ENCODE measurements at regions not wholly inside any gene's neighbourhood (a gene's known extent, or its start where the extent isn't known, plus 50 kb on each side); places are given as distances from the start of the nearest gene placed in this dataset.

DNA sequence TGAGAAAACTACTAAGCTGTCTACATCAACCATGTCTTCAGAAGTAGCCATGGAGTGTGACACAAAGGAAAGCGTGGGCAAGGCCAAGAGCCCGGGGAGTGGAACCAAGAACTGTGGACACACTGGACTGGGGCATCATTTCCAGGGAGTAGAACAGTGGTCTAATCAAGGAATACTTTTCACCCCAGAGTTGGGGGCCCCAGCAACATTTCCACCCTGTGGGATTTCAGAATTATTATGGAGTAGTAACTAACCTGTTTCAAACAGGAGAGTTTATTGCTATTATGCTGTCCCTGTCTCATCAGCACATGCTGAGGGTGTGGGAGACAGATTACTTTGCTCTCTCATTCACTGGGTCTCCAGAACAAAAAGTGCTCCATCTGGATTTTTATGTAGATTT is 58.0 kb upstream of the FSTL4 start:
- Histone ChIP-seq H3K36me3 (replicated peaks) (no peaks in the 10 kb centered on the region), H3K27ac (no peak overlapping the region), H3K4me3 (ENCODE audit: low read depth, low read length) (no peak overlapping the region), H3K27me3 (replicated peaks) (no peaks in the 10 kb centered on the region)
- no peak for DNase-seq
- in situ Hi-C loops (cut with HindIII; ENCODE audit: low pct_ligation_motif_present, low sequenced_read_pairs) = no loop called here
- TF ChIP-seq, protein P1, sequence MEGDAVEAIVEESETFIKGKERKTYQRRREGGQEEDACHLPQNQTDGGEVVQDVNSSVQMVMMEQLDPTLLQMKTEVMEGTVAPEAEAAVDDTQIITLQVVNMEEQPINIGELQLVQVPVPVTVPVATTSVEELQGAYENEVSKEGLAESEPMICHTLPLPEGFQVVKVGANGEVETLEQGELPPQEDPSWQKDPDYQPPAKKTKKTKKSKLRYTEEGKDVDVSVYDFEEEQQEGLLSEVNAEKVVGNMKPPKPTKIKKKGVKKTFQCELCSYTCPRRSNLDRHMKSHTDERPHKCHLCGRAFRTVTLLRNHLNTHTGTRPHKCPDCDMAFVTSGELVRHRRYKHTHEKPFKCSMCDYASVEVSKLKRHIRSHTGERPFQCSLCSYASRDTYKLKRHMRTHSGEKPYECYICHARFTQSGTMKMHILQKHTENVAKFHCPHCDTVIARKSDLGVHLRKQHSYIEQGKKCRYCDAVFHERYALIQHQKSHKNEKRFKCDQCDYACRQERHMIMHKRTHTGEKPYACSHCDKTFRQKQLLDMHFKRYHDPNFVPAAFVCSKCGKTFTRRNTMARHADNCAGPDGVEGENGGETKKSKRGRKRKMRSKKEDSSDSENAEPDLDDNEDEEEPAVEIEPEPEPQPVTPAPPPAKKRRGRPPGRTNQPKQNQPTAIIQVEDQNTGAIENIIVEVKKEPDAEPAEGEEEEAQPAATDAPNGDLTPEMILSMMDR (IDR thresholded peaks at IDR 0.05; ENCODE audit: low read depth, low read length, missing control alignments) = no peak

DNA sequence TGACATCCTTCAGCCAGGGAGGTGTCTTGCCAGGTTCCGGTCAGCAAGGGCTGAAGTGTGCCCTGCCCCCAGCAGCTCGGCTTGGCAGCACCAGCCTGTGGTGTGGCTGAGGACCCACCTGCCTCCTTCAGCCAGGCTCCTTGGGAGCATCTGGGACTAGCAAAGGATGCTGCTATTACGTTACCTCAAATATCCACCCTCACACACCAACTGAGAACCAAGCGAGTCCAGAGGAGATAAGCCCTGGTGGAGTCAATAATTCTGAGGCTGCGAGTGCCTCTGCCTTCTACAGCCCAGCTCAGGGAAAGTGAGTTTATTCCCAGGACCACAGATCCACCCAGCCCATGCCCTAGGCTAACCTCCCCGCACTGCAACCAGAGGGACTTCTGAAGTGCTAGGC is 57.1 kb upstream of the FSTL4 start:
- DNase-seq = no peak
- no peaks in the 10 kb centered on the region for H3K27me3 ChIP-seq (replicated peaks)
- H3K36me3 ChIP-seq (replicated peaks) = no peaks in the 10 kb centered on the region
- H3K4me3 ChIP-seq (ENCODE audit: low read depth, low read length) = no peak overlapping the region
- TF ChIP-seq, protein P1 (IDR thresholded peaks at IDR 0.05; ENCODE audit: low read depth, low read length, missing control alignments) = no peak
- in situ Hi-C loops (cut with HindIII; ENCODE audit: low pct_ligation_motif_present, low sequenced_read_pairs) = no loop called here
- no peak overlapping the region for H3K27ac ChIP-seq

DNA sequence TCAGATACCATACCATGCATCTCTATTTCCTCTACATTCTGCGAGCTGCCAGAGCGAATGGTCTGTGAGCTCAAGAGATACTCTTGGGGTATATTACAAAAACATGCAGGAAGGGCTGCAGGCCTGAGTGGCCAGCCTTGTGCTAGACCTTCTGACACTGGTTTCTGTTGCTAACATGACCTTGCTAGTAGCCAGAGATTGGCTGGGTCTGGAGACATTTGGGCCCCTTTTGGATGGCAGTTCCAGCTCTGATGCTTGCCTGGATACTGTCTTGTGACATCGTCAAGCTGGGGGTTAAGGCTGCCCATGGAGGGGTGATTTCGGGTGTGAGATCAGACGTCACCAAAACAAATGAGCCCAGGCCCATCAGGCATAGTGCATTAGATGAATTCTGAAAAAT is 56.1 kb upstream of the FSTL4 start:
- TF ChIP-seq, protein P1 (IDR thresholded peaks at IDR 0.05; ENCODE audit: low read depth, low read length, missing control alignments) = no peak
- Histone ChIP-seq H3K36me3 (replicated peaks) (no peaks in the 10 kb centered on the region), H3K27ac (no peak overlapping the region), H3K27me3 (replicated peaks) (no peaks in the 10 kb centered on the region), H3K4me3 (ENCODE audit: low read depth, low read length) (no peak overlapping the region)
- in situ Hi-C loops (cut with HindIII; ENCODE audit: low pct_ligation_motif_present, low sequenced_read_pairs) = no loop called here
- DNase-seq = no peak

DNA sequence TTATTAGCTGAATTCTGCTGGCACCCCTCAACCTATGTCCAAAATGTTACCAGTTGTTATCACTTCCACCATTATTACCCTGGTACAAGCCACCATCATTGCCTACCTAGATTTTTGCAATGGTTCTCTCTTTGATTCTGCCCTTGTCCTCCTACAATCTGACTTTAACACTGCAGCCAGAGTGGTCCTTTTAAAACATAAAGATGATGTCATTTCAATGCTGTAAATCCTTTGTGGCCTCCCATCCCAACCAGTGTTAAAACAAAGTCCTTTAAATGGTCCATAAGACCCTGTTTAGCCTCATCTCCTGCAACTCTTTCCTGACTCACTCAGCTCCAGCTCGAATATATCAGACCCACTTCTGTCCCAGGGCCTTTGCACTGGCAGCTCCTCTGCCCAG is 54.9 kb upstream of the FSTL4 start:
- TF ChIP-seq, protein P1 (IDR thresholded peaks at IDR 0.05; ENCODE audit: low read depth, low read length, missing control alignments) = no peak
- no peaks in the 10 kb centered on the region for H3K27me3 ChIP-seq (replicated peaks)
- H3K36me3 ChIP-seq (replicated peaks) = no peaks in the 10 kb centered on the region
- no peak for DNase-seq
- in situ Hi-C loops (cut with HindIII; ENCODE audit: low pct_ligation_motif_present, low sequenced_read_pairs) = no loop called here
- no peak overlapping the region for H3K4me3 ChIP-seq (ENCODE audit: low read depth, low read length)
- no peak overlapping the region for H3K27ac ChIP-seq

DNA sequence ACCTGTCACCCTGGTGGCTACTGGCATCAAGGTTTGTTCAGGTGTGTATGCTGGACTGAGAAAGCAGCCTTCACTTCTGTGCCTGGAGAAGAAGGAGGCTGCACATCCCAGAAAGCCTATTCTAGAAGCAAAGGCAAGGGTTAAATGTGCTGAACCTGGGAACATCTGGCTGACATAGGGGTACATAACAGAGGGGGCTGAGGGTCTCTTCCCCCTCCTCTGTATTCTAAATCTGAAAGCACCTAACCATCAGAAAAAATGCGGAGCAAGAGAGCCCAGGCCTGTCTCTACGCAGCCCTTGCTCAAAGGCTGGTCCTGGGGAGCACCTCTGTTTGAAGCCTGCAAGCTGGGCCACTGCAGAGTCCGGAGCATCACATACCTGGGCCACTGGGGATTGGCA is 53.2 kb upstream of the FSTL4 start:
- in situ Hi-C loops (cut with HindIII; ENCODE audit: low pct_ligation_motif_present, low sequenced_read_pairs) = no loop called here
- TF ChIP-seq, protein P1 (IDR thresholded peaks at IDR 0.05; ENCODE audit: low read depth, low read length, missing control alignments) = no peak
- Histone ChIP-seq H3K36me3 (replicated peaks) (no peaks in the 10 kb centered on the region), H3K27me3 (replicated peaks) (no peaks in the 10 kb centered on the region), H3K27ac (no peak overlapping the region), H3K4me3 (ENCODE audit: low read depth, low read length) (no peak overlapping the region)
- no peak for DNase-seq

DNA sequence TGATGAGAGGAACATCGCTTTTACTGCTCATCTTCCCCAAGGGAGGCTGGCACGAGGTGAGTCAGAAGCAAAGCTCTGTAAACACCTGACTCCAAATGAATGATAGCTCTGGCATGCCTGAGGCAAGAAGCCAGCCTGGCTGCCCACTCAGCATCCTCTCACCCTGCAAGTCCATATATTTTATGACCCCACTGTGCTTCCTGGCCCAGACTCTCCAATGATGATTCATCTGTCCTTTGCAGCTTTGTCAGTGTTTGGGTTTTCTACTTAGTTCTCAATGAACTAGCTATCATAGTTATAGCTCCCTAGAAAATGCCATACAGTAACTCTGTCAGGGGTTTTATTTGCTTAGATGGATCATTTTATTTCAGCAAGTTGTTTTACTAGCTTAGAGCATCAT is 52.1 kb upstream of the FSTL4 start:
- Histone ChIP-seq H3K36me3 (replicated peaks) (no peaks in the 10 kb centered on the region), H3K4me3 (ENCODE audit: low read depth, low read length) (no peak overlapping the region), H3K27me3 (replicated peaks) (no peaks in the 10 kb centered on the region), H3K27ac (no peak overlapping the region)
- in situ Hi-C loops (cut with HindIII; ENCODE audit: low pct_ligation_motif_present, low sequenced_read_pairs) = no loop called here
- TF ChIP-seq, protein P1 (IDR thresholded peaks at IDR 0.05; ENCODE audit: low read depth, low read length, missing control alignments) = no peak
- peak; percentile 1 for DNase-seq
